PFSK-1 (cell line): ENCODE measurements at regions not wholly inside any gene's neighbourhood (a gene's known extent, or its start where the extent isn't known, plus 50 kb on each side); places are given as distances from the start of the nearest gene placed in this dataset.

ENCODE experiments used
- FOXP2 ChIP-seq: optimal IDR thresholded peaks from 2 replicates; pipeline ENCODE3; 2011; ENCODE audit warnings: borderline replicate concordance, control low read depth, inconsistent platforms; ENCODE audit not compliant: insufficient read depth; ENCODE audit errors: extremely low read length, extremely low read depth
- POLR2AphosphoS5 ChIP-seq: IDR thresholded peaks from 2 replicates; pipeline ENCODE4 v1.6.1; 2012; ENCODE audit warnings: low read depth, mild to moderate bottlenecking, control low read depth, low read length, moderate library complexity
- REST ChIP-seq, 2 experiments: IDR thresholded peaks; 2 replicates each; pipeline versions ENCODE4 v1.6.1 to v1.8.0; 2011 to 2012; ENCODE audit warnings: low read depth in 2 of 2, low read length in 2 of 2, control low read depth in 1 of 2, inconsistent platforms in 1 of 2, mild to moderate bottlenecking in 1 of 2, moderate library complexity in 1 of 2; ENCODE audit not compliant: insufficient read depth in 1 of 2
- SIN3A ChIP-seq: IDR thresholded peaks from 2 replicates; pipeline ENCODE4 v1.6.1; 2012; ENCODE audit warnings: mild to moderate bottlenecking, low read length, moderate library complexity, borderline replicate concordance; ENCODE audit not compliant: insufficient read depth
- TAF1 ChIP-seq: IDR thresholded peaks from 2 replicates; pipeline ENCODE4 v1.6.1; 2012; ENCODE audit warnings: low read length, control low read depth, borderline replicate concordance; ENCODE audit not compliant: insufficient read depth

- TF ChIP-seq SIN3A (no peak), REST (IDR thresholded peaks at IDR 0.05; ENCODE audit: insufficient read depth in 1 of 2, low read depth in 2 of 2, low read length in 2 of 2) (no peak), FOXP2 (no peak), TAF1 (no peak), POLR2AphosphoS5 (no peak)
These were observed 55.4 kb upstream of the ISX start for GRCh38 chr22:35010543-35010942.

GRCh38 chr22:35014812-35015211 is 51.1 kb upstream of the ISX start:
- TF ChIP-seq TAF1 (no peak), POLR2AphosphoS5 (no peak), REST (IDR thresholded peaks at IDR 0.05; ENCODE audit: insufficient read depth in 1 of 2, low read depth in 2 of 2, low read length in 2 of 2) (no peak), FOXP2 (no peak), SIN3A (no peak)
